Fibroblast of lung (primary cell): ENCODE measurements at regions not wholly inside any gene's neighbourhood (a gene's known extent, or its start where the extent isn't known, plus 50 kb on each side); places are given as distances from the start of the nearest gene placed in this dataset.
A peak's percentile ranks its signal among the peaks of the same experiment; 100 is the strongest.
"Not testable (repeated sequence)": the region's sequence is repeated elsewhere in the genome, so short reads cannot be mapped to it uniquely, and the experiment has no call there.

Experiments used
- DNase-seq, 2 donors: peaks; one replicate each; pipeline versions ENCODE4 v3.0.0 to v3.0.0-alpha.2; 2010; ENCODE audit warnings: low read depth in 2 of 2
- H2AFZ ChIP-seq: 2 replicates; pipeline ENCODE4 v1.5.1; 2012; ENCODE audit warnings: low read length, control low read depth, inconsistent platforms
- H3K27ac ChIP-seq: 2 replicates; pipeline ENCODE4 v1.5.1; 2011; ENCODE audit warnings: low read length, control low read depth; ENCODE audit not compliant: insufficient read depth
- H3K27me3 ChIP-seq: 2 replicates; pipeline ENCODE4 v1.5.1; 2011; ENCODE audit warnings: mild to moderate bottlenecking, low read length; ENCODE audit not compliant: control insufficient read depth, insufficient read depth
- H3K36me3 ChIP-seq: 2 replicates; pipeline ENCODE4 v1.5.1; 2011; ENCODE audit warnings: low read length; ENCODE audit not compliant: control insufficient read depth, insufficient read depth
- H3K4me1 ChIP-seq: 2 replicates; pipeline ENCODE4 v1.5.1; 2011; ENCODE audit warnings: low read length; ENCODE audit not compliant: control insufficient read depth, insufficient read depth; ENCODE audit errors: extremely low read depth
- H3K4me2 ChIP-seq: 2 replicates; pipeline ENCODE4 v1.5.1; 2011; ENCODE audit warnings: low read length, control low read depth; ENCODE audit not compliant: insufficient read depth; ENCODE audit errors: extremely low read depth
- H3K4me3 ChIP-seq, 4 experiments: fragments of 200-600 bp in 1 of 4; sonication (generic) in 1 of 4; replicated peaks in 1 of 4; 2 replicates each; pipeline ENCODE4 v1.5.1; 2011 to 2016; ENCODE audit warnings: low read length in 4 of 4, low read depth in 3 of 4, mild to moderate bottlenecking in 3 of 4, control low read depth in 2 of 4, inconsistent platforms in 1 of 4, mixed read lengths in 1 of 4; ENCODE audit not compliant: insufficient read depth in 1 of 4; ENCODE audit errors: control extremely low read depth in 1 of 4
- H3K79me2 ChIP-seq: 2 replicates; pipeline ENCODE4 v1.5.1; 2012; ENCODE audit warnings: mild to moderate bottlenecking, low read length, inconsistent platforms; ENCODE audit not compliant: control insufficient read depth, insufficient read depth
- H3K9ac ChIP-seq: 2 replicates; pipeline ENCODE4 v1.5.1; 2011; ENCODE audit warnings: mild to moderate bottlenecking, low read length, control low read depth; ENCODE audit not compliant: insufficient read depth
- H3K9me3 ChIP-seq: 2 replicates; pipeline ENCODE4 v1.5.1; 2012; ENCODE audit warnings: low read depth, low read length; ENCODE audit not compliant: control insufficient read depth, insufficient read depth
- H4K20me1 ChIP-seq: 2 replicates; pipeline ENCODE4 v1.5.1; 2011; ENCODE audit warnings: low read length; ENCODE audit not compliant: control insufficient read depth, insufficient read depth; ENCODE audit errors: extremely low read depth
- CTCF ChIP-seq, 2 donors: IDR thresholded peaks in 1 of 2; conservative IDR thresholded peaks in 1 of 2; 1 replicate in 1 of 2; 2 replicates in 1 of 2; pipeline ENCODE4 v1.5.1; 2011 to 2012; ENCODE audit warnings: low read length in 2 of 2, control low read depth in 1 of 2, inconsistent platforms in 1 of 2, low read depth in 1 of 2, mild to moderate bottlenecking in 1 of 2
- EZH2 ChIP-seq: IDR thresholded peaks from 2 replicates; pipeline ENCODE4 v1.5.1; 2012; ENCODE audit warnings: low read length, control low read depth, mild to moderate bottlenecking; ENCODE audit errors: missing control alignments

DNA sequence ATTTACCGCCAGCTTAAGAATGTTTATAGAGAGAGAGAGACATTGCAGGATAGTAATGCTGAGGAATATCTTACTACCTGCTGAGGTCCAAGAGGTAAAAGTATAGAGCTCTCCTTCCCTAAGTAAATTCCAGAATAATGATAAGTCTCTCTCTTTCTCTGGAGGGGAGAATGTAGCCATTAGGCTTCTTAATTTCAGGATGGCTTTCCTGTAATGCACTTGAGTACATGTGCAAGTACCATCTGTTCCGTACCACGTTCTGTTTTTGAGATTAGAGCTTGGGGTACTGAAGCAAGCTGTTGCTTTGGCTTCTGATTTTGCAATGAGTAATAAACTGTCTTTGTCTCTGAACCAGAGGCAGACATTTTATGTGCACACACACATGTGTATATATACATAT is 1314.0 kb downstream of the JRKL start:
- Histone ChIP-seq H3K27me3 (no peaks in the 10 kb centered on the region), H2AFZ (no peak overlapping the region), H3K9ac (no peak overlapping the region), H3K27ac (no peak overlapping the region), H3K36me3 (no peaks in the 10 kb centered on the region), H4K20me1 (no peaks in the 10 kb centered on the region), H3K79me2 (no peaks in the 10 kb centered on the region), H3K4me2 (no peak overlapping the region), H3K9me3 (no peaks in the 10 kb centered on the region), H3K4me3 (no peak overlapping the region), H3K4me1 (no peaks in the 10 kb centered on the region)
- TF ChIP-seq EZH2 (no peak), CTCF (conservative IDR thresholded peaks at IDR 0.05 in 1 of 2, IDR thresholded peaks at IDR 0.05 in 1 of 2; ENCODE audit: low read depth in 1 of 2, low read length in 2 of 2) (no peak)
- DNase-seq, result no peak

DNA sequence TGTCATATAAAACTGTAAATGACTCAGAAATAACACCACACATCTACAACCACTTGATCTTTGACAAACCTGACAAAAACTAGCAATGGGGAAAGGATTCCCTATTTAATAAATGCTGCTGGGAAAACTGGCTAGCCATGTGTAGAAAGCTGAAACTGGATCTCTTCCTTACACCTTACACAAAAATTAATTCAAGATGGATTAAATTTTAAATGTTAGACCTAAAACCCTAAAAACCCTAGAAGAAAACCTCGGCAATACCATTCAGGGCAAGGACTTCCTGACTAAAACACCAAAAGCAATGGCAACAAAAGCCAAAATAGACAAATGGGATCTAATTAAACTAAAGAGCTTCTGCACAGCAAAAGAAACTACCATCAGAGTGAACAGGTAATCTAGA is 1315.3 kb upstream of the CNTN5 start:
- H3K27me3 ChIP-seq, H3K9ac ChIP-seq, H3K9me3 ChIP-seq, H4K20me1 ChIP-seq, H2AFZ ChIP-seq, H3K79me2 ChIP-seq, H3K4me2 ChIP-seq, DNase-seq, H3K4me1 ChIP-seq, H3K27ac ChIP-seq, H3K36me3 ChIP-seq, H3K4me3 ChIP-seq: not testable (repeated sequence)

GRCh38 chr11:97717922-97718321 is 1302.8 kb upstream of the CNTN5 start:
- TF ChIP-seq CTCF (conservative IDR thresholded peaks at IDR 0.05 in 1 of 2, IDR thresholded peaks at IDR 0.05 in 1 of 2; ENCODE audit: low read depth in 1 of 2, low read length in 2 of 2) (no peak), EZH2 (no peak)
- Histone ChIP-seq H3K27me3 (no peaks in the 10 kb centered on the region), H3K79me2 (no peaks in the 10 kb centered on the region), H3K9ac (no peak overlapping the region), H3K27ac (no peak overlapping the region), H3K4me3 (no peak overlapping the region), H3K4me2 (no peak overlapping the region), H3K9me3 (no peaks in the 10 kb centered on the region), H2AFZ (no peak overlapping the region), H3K36me3 (no peaks in the 10 kb centered on the region), H3K4me1 (no peaks in the 10 kb centered on the region), H4K20me1 (no peaks in the 10 kb centered on the region)
- no peak for DNase-seq

- DNase-seq, result peak; percentile 92 to 94
- no peak for TF ChIP-seq CTCF (conservative IDR thresholded peaks at IDR 0.05 in 1 of 2, IDR thresholded peaks at IDR 0.05 in 1 of 2; ENCODE audit: low read depth in 1 of 2, low read length in 2 of 2)
- no peaks in the 10 kb centered on the region for H3K27me3 ChIP-seq
- no peak overlapping the region for H3K4me2 ChIP-seq
- H3K4me3 ChIP-seq, result no peak overlapping the region
- no peaks in the 10 kb centered on the region for H3K4me1 ChIP-seq
- H3K36me3 ChIP-seq, result no peaks in the 10 kb centered on the region
- H4K20me1 ChIP-seq, result no peaks in the 10 kb centered on the region
- H2AFZ ChIP-seq, result no peak overlapping the region
- no peaks in the 10 kb centered on the region for H3K9me3 ChIP-seq
- H3K9ac ChIP-seq, result no peak overlapping the region
- H3K79me2 ChIP-seq, result no peaks in the 10 kb centered on the region
- no peak overlapping the region for H3K27ac ChIP-seq
Measured at GRCh38 chr11:97722065-97722464, 1298.7 kb upstream of the CNTN5 start.
